Activated T-cell treated with anti-CD3 and anti-CD28 coated beads, Interleukin-2, amount 50 U/mL, for 24 hours (primary cell): ENCODE measurements at regions not wholly inside any gene's neighbourhood (a gene's known extent, or its start where the extent isn't known, plus 50 kb on each side); places are given as distances from the start of the nearest gene placed in this dataset.
"Not testable (repeated sequence)": the region's sequence is repeated elsewhere in the genome, so short reads cannot be mapped to it uniquely, and the experiment has no call there.

Experiments
- DNase-seq: peaks from one replicate; pipeline ENCODE4 v3.0.0-alpha.2; 2020
- H3K27ac Mint-ChIP-seq: 2 replicates; pipeline ENCODE4 v1.8.0; 2020; ENCODE audit warnings: mild to moderate bottlenecking, mixed read lengths
- H3K27me3 Mint-ChIP-seq: 2 replicates; pipeline ENCODE4 v1.8.0; 2020; ENCODE audit warnings: mixed read lengths
- H3K36me3 Mint-ChIP-seq: 2 replicates; pipeline ENCODE4 v1.8.0; 2020; ENCODE audit warnings: low read depth, mixed read lengths
- H3K4me1 Mint-ChIP-seq: 2 replicates; pipeline ENCODE4 v1.8.0; 2020; ENCODE audit warnings: low read depth, mixed read lengths
- H3K4me3 Mint-ChIP-seq: 2 replicates; pipeline ENCODE4 v1.8.0; 2020; ENCODE audit warnings: mild to moderate bottlenecking, moderate library complexity, mixed read lengths
- H3K9me3 Mint-ChIP-seq: 2 replicates; pipeline ENCODE4 v1.8.0; 2020; ENCODE audit warnings: mixed read lengths

- DNase-seq, result no peak
- no peaks in the 10 kb centered on the region for H3K4me1 Mint-ChIP-seq
- peaks cover 13% of the 10 kb centered on the region for H3K27me3 Mint-ChIP-seq
- no peak overlapping the region for H3K4me3 Mint-ChIP-seq
- H3K36me3 Mint-ChIP-seq, result no peaks in the 10 kb centered on the region
- no peaks in the 10 kb centered on the region for H3K9me3 Mint-ChIP-seq
- no peak overlapping the region for H3K27ac Mint-ChIP-seq
These were observed 236.8 kb downstream of the GPAT3 start for GRCh38 chr4:83772685-83773084.

DNA sequence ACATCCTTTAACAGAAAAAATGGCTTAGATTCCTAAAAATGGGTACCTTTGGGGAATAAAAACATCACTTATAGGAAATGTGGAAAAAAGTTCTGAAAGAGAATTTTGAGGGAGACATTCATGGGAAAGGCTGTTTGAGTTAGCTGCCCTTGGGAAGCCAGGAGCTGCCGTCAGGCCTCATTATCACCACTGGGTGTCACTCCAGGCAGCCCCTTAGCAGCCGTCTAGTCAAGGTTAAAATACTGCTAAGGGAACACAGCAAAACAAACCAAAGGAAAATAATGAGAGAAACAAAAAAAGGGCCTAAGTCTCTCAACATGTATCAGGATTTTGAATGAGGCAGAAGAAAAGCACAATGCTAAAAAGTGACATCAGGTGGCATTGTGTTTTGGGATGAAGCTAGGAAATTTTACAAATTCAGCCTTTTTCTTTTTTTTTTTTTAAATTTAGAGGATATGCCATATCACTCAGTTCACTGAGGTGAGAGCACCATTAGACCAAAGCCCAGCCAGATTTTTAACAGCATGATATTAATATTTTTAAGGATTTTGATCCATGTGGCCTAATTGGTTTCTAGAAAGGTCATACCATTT, 235.3 kb downstream of the GPAT3 start:
- H3K4me1 Mint-ChIP-seq, result no peaks in the 10 kb centered on the region
- no peak overlapping the region for H3K27ac Mint-ChIP-seq
- peaks cover 13% of the 10 kb centered on the region for H3K27me3 Mint-ChIP-seq
- no peaks in the 10 kb centered on the region for H3K9me3 Mint-ChIP-seq
- H3K4me3 Mint-ChIP-seq, result no peak overlapping the region
- H3K36me3 Mint-ChIP-seq, result no peaks in the 10 kb centered on the region
- no peak for DNase-seq

GRCh38 chr4:83768146-83768545, 232.2 kb downstream of the GPAT3 start:
- Mint-ChIP-seq H3K9me3 (no peaks in the 10 kb centered on the region), H3K36me3 (no peaks in the 10 kb centered on the region), H3K27ac (no peak overlapping the region), H3K27me3 (peaks cover 4% of the 10 kb centered on the region), H3K4me1 (no peaks in the 10 kb centered on the region), H3K4me3 (no peak overlapping the region)
- DNase-seq, result no peak

GRCh38 chr4:83767067-83767466, 231.2 kb downstream of the GPAT3 start:
- Mint-ChIP-seq H3K36me3 (no peaks in the 10 kb centered on the region), H3K27ac (no peak overlapping the region), H3K27me3 (peaks cover 7% of the 10 kb centered on the region), H3K4me1 (no peaks in the 10 kb centered on the region), H3K4me3 (no peak overlapping the region), H3K9me3 (no peaks in the 10 kb centered on the region)
- no peak for DNase-seq

GRCh38 chr4:83759611-83760010, 223.7 kb downstream of the GPAT3 start:
- Mint-ChIP-seq H3K27ac (no peak overlapping the region), H3K9me3 (no peaks in the 10 kb centered on the region), H3K27me3 (peaks cover 17% of the 10 kb centered on the region), H3K36me3 (no peaks in the 10 kb centered on the region), H3K4me3 (no peak overlapping the region), H3K4me1 (no peaks in the 10 kb centered on the region)
- DNase-seq, result no peak

GRCh38 chr4:83758285-83758684, 222.4 kb downstream of the GPAT3 start:
- H3K9me3 Mint-ChIP-seq, result no peaks in the 10 kb centered on the region
- H3K27ac Mint-ChIP-seq, result no peak overlapping the region
- peaks cover 17% of the 10 kb centered on the region for H3K27me3 Mint-ChIP-seq
- no peak for DNase-seq
- no peak overlapping the region for H3K4me3 Mint-ChIP-seq
- H3K36me3 Mint-ChIP-seq, result no peaks in the 10 kb centered on the region
- H3K4me1 Mint-ChIP-seq, result no peaks in the 10 kb centered on the region

GRCh38 chr4:83757121-83757621, 221.3 kb downstream of the GPAT3 start:
- Mint-ChIP-seq H3K27me3 (peaks cover 15% of the 10 kb centered on the region), H3K9me3 (no peaks in the 10 kb centered on the region), H3K4me3 (no peak overlapping the region), H3K4me1 (no peaks in the 10 kb centered on the region), H3K27ac (no peak overlapping the region), H3K36me3 (no peaks in the 10 kb centered on the region)
- DNase-seq, result no peak

GRCh38 chr4:83753260-83753659, 217.4 kb downstream of the GPAT3 start:
- Mint-ChIP-seq H3K36me3 (no peaks in the 10 kb centered on the region), H3K27ac (no peak overlapping the region), H3K27me3 (peaks cover 5% of the 10 kb centered on the region), H3K4me3 (no peak overlapping the region), H3K9me3 (no peaks in the 10 kb centered on the region), H3K4me1 (no peaks in the 10 kb centered on the region)
- DNase-seq, result no peak

- no peak for DNase-seq
- no peaks in the 10 kb centered on the region for H3K36me3 Mint-ChIP-seq
- H3K9me3 Mint-ChIP-seq, result no peaks in the 10 kb centered on the region
- no peaks in the 10 kb centered on the region for H3K4me1 Mint-ChIP-seq
- no peak overlapping the region for H3K4me3 Mint-ChIP-seq
- no peak overlapping the region for H3K27ac Mint-ChIP-seq
- no peaks in the 10 kb centered on the region for H3K27me3 Mint-ChIP-seq
These were observed 215.5 kb downstream of the GPAT3 start for GRCh38 chr4:83751336-83751949.

DNA sequence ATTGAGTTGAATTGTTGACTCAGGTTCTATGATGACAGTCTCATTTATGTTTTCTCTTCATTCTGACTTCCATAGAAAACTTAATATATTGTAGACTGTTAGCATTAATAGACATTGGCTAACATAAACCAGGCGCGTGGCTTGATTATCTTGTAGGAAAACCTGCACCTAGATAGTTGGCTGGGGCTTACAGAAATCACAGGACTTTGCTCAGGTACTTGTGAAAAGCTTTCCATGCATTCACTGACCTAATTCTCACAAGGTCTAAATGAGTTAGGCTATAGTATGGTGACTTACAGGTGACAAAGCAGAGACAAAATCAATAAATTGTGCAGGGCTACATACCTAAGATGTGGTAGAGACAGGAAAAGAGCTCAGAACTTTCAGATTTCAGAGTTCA, 212.8 kb downstream of the GPAT3 start:
- H3K27ac Mint-ChIP-seq, result no peak overlapping the region
- DNase-seq, result no peak
- H3K4me3 Mint-ChIP-seq, result no peak overlapping the region
- no peaks in the 10 kb centered on the region for H3K4me1 Mint-ChIP-seq
- H3K36me3 Mint-ChIP-seq, result no peaks in the 10 kb centered on the region
- no peaks in the 10 kb centered on the region for H3K9me3 Mint-ChIP-seq
- H3K27me3 Mint-ChIP-seq, result peaks cover 10% of the 10 kb centered on the region

DNA sequence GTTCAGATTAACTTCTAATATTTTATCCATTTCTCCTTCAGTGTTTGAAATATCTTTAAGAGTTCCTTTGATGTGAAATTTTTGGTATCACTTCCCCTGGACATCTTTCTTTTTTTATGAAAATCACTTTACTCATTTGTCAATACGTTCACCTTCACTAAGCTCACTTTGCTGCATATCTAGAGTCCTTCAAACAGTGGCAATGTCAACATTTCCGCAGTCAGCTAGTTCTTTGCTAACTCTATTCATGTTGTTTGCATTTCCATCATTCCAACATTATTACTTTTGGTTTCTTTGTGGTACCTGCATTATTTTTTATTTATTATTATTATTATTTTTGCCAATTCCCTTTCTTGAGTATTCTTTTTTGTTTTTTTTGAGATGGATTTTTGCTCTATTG, 203.0 kb downstream of the GPAT3 start:
- DNase-seq, result no peak
- Mint-ChIP-seq H3K4me1 (no peaks in the 10 kb centered on the region), H3K36me3 (no peaks in the 10 kb centered on the region), H3K27ac (no peak overlapping the region), H3K9me3 (no peaks in the 10 kb centered on the region), H3K27me3 (peaks cover 21% of the 10 kb centered on the region), H3K4me3 (no peak overlapping the region)

DNA sequence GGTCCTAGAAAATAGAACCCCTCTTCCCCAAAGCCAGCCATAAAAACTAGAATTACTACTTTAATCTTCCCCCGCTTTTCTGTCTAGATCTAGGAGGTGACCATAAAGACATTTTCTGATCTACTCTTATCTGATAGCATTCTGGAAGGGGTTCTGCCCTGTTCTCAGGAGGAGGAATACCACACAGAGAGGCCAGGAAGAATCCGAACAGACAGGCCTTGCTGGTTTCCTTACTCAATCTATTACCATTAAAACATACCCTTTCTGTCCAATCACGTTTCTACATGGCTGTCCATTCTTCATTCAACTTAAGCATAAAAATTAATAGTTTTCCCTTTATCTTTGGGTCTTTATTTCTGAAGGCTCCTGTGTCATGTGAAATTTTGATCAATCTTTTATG, 198.7 kb downstream of the GPAT3 start:
- Mint-ChIP-seq H3K27ac (no peak overlapping the region), H3K27me3 (peaks cover 5% of the 10 kb centered on the region), H3K9me3 (no peaks in the 10 kb centered on the region), H3K36me3 (no peaks in the 10 kb centered on the region), H3K4me3 (no peak overlapping the region), H3K4me1 (no peaks in the 10 kb centered on the region)
- DNase-seq, result no peak

DNA sequence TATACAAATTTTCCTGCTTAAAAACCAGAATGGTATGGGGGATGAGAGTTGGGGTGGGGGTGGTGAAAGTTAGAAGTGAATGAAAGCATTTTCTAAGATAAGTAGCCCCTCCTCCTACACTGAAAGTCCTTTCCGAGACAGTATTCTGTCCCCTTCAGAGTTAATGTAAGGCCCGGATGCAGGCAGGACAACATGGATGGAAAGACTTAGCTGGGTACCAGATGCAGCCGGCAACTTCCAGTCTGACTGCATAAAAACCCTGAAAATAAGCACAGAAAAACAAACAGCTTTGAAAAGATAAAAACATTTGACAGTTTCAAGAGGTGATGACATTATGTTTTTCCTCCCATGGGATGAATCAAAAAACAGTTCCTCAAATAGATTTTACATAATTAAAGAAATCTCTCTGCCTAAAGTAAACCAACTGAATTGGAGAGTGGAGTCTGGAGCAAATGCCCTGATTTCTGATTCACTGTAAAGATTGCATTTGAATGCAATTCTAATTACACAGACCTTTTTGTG, 196.3 kb downstream of the GPAT3 start:
- no peak for DNase-seq
- Mint-ChIP-seq H3K27me3 (peaks cover 3% of the 10 kb centered on the region), H3K27ac (no peak overlapping the region), H3K9me3 (no peaks in the 10 kb centered on the region), H3K4me1 (no peaks in the 10 kb centered on the region), H3K36me3 (no peaks in the 10 kb centered on the region), H3K4me3 (no peak overlapping the region)

GRCh38 chr4:83731609-83732008, 195.7 kb downstream of the GPAT3 start:
- Mint-ChIP-seq H3K4me3 (no peak overlapping the region), H3K4me1 (no peaks in the 10 kb centered on the region), H3K36me3 (no peaks in the 10 kb centered on the region), H3K27ac (no peak overlapping the region), H3K27me3 (peaks cover 8% of the 10 kb centered on the region), H3K9me3 (no peaks in the 10 kb centered on the region)
- DNase-seq, result no peak

GRCh38 chr4:83730958-83731357, 195.1 kb downstream of the GPAT3 start:
- not testable (repeated sequence) for H3K9me3 Mint-ChIP-seq, H3K27ac Mint-ChIP-seq, H3K4me3 Mint-ChIP-seq, DNase-seq, H3K36me3 Mint-ChIP-seq, H3K27me3 Mint-ChIP-seq, H3K4me1 Mint-ChIP-seq
